ENCODE measurements at regions not wholly inside any gene's neighbourhood (a gene's known extent, or its start where the extent isn't known, plus 50 kb on each side); places are given as distances from the start of the nearest gene placed in this dataset.

GRCh38 chr5:120974690-120975089, 510.6 kb downstream of the PRR16 start:
- intact Hi-C loops (cut with DNase I) = no loop called here
- Histone ChIP-seq H3K27me3 (no peaks in the 10 kb centered on the region), H3K9me3 (no peaks in the 10 kb centered on the region), H3K4me3 (replicated peaks in 1 of 3) (no peak overlapping the region), H3K4me1 (no peaks in the 10 kb centered on the region), H3K36me3 (no peaks in the 10 kb centered on the region), H3K27ac (no peak overlapping the region)
- WGBS, 2 donors = 88 to 90% methylated on average over 2 of the region's 2 CpGs
- DNase-seq = no peak
- no peak for TF ChIP-seq POLR2A (IDR thresholded peaks at IDR 0.05)

GRCh38 chr5:120982351-120982750, 518.3 kb downstream of the PRR16 start:
- H3K4me1 ChIP-seq = no peaks in the 10 kb centered on the region
- intact Hi-C loops (cut with DNase I) = no loop called here
- H3K36me3 ChIP-seq = no peaks in the 10 kb centered on the region
- H3K4me3 ChIP-seq (replicated peaks in 1 of 3) = no peak overlapping the region
- no peaks in the 10 kb centered on the region for H3K9me3 ChIP-seq
- no peaks in the 10 kb centered on the region for H3K27me3 ChIP-seq
- TF ChIP-seq CTCF (IDR thresholded peaks at IDR 0.05) = no peak
- TF ChIP-seq POLR2A (IDR thresholded peaks at IDR 0.05) = no peak
- H3K27ac ChIP-seq = no peak overlapping the region
- DNase-seq = no peak

GRCh38 chr5:120985526-120985925, 521.4 kb downstream of the PRR16 start:
- DNase-seq = no peak
- Histone ChIP-seq H3K36me3 (no peaks in the 10 kb centered on the region), H3K27ac (no peak overlapping the region), H3K4me3 (replicated peaks in 1 of 3) (no peak overlapping the region), H3K27me3 (no peaks in the 10 kb centered on the region), H3K9me3 (no peaks in the 10 kb centered on the region), H3K4me1 (no peaks in the 10 kb centered on the region)
- TF ChIP-seq CTCF (IDR thresholded peaks at IDR 0.05) (no peak), POLR2A (IDR thresholded peaks at IDR 0.05) (no peak)
- intact Hi-C loops (cut with DNase I) = no loop called here

- 75 to 83% methylated on average over 1 of the region's 1 CpG for WGBS, 2 donors
- no peak overlapping the region for H3K4me3 ChIP-seq (replicated peaks in 1 of 3)
- H3K9me3 ChIP-seq = no peaks in the 10 kb centered on the region
- TF ChIP-seq CTCF (IDR thresholded peaks at IDR 0.05) = no peak
- no peak for TF ChIP-seq POLR2A (IDR thresholded peaks at IDR 0.05)
- DNase-seq = no peak
- H3K4me1 ChIP-seq = no peaks in the 10 kb centered on the region
- H3K36me3 ChIP-seq = no peaks in the 10 kb centered on the region
- H3K27ac ChIP-seq = no peak overlapping the region
- intact Hi-C loops (cut with DNase I) = no loop called here
- no peaks in the 10 kb centered on the region for H3K27me3 ChIP-seq
Observed at GRCh38 chr5:120988491-120988890, 524.4 kb downstream of the PRR16 start.

- Histone ChIP-seq H3K27ac (no peak overlapping the region), H3K9me3 (no peaks in the 10 kb centered on the region), H3K4me1 (no peaks in the 10 kb centered on the region), H3K36me3 (no peaks in the 10 kb centered on the region), H3K4me3 (replicated peaks in 1 of 3) (no peak overlapping the region), H3K27me3 (no peaks in the 10 kb centered on the region)
- DNase-seq = no peak
- TF ChIP-seq CTCF (IDR thresholded peaks at IDR 0.05) = no peak
- TF ChIP-seq POLR2A (IDR thresholded peaks at IDR 0.05) = no peak
- intact Hi-C loops (cut with DNase I) = no loop called here
Observed at GRCh38 chr5:120988941-120989340, 524.8 kb downstream of the PRR16 start.

GRCh38 chr5:120991569-120991968, 527.5 kb downstream of the PRR16 start:
- no peaks in the 10 kb centered on the region for H3K36me3 ChIP-seq
- no peaks in the 10 kb centered on the region for H3K27me3 ChIP-seq
- intact Hi-C loops (cut with DNase I) = no loop called here
- no peak overlapping the region for H3K27ac ChIP-seq
- H3K9me3 ChIP-seq = no peaks in the 10 kb centered on the region
- no peaks in the 10 kb centered on the region for H3K4me1 ChIP-seq
- WGBS, 2 donors = 90 to 94% methylated on average over 2 of the region's 2 CpGs
- no peak for TF ChIP-seq CTCF (IDR thresholded peaks at IDR 0.05)
- TF ChIP-seq POLR2A (IDR thresholded peaks at IDR 0.05) = no peak
- no peak overlapping the region for H3K4me3 ChIP-seq (replicated peaks in 1 of 3)
- no peak for DNase-seq

All from thyroid gland (tissue), 4 donors.